ENCODE measurements at regions not wholly inside any gene's neighbourhood (a gene's known extent, or its start where the extent isn't known, plus 50 kb on each side); places are given as distances from the start of the nearest gene placed in this dataset.

GRCh38 chrX:51182545-51182944 is 150.1 kb upstream of the NUDT10 start:
- no peaks in the 10 kb centered on the region for H3K36me3 ChIP-seq (ENCODE audit: insufficient read depth)
- no peaks in the 10 kb centered on the region for H3K79me2 ChIP-seq (ENCODE audit: insufficient read depth, low read depth)
- no peaks in the 10 kb centered on the region for H4K20me1 ChIP-seq (ENCODE audit: insufficient read depth)
- H3K27me3 ChIP-seq (ENCODE audit: insufficient read depth, low read depth): no peaks in the 10 kb centered on the region
- H3K4me1 ChIP-seq (ENCODE audit: low read depth, poor library complexity, severe bottlenecking): no peaks in the 10 kb centered on the region
- no peak for TF ChIP-seq CTCF (conservative IDR thresholded peaks at IDR 0.05; ENCODE audit: low read depth, low read length)
- no peak overlapping the region for H3K4me3 ChIP-seq (IDR thresholded peaks at IDR 0.05; ENCODE audit: insufficient read depth, low read depth, low read length)
- no peak overlapping the region for H3K4me2 ChIP-seq
- H2AFZ ChIP-seq (ENCODE audit: low read depth): no peak overlapping the region
- no peak overlapping the region for H3K9ac ChIP-seq
- no peak overlapping the region for H3K27ac ChIP-seq

- H3K4me2 ChIP-seq: no peak overlapping the region
- no peak overlapping the region for H2AFZ ChIP-seq (ENCODE audit: low read depth)
- H4K20me1 ChIP-seq (ENCODE audit: insufficient read depth): no peaks in the 10 kb centered on the region
- H3K9ac ChIP-seq: no peak overlapping the region
- no peak overlapping the region for H3K27ac ChIP-seq
- no peaks in the 10 kb centered on the region for H3K36me3 ChIP-seq (ENCODE audit: insufficient read depth)
- H3K4me1 ChIP-seq (ENCODE audit: low read depth, poor library complexity, severe bottlenecking): no peaks in the 10 kb centered on the region
- no peak overlapping the region for H3K4me3 ChIP-seq (IDR thresholded peaks at IDR 0.05; ENCODE audit: insufficient read depth, low read depth, low read length)
- no peaks in the 10 kb centered on the region for H3K79me2 ChIP-seq (ENCODE audit: insufficient read depth, low read depth)
- no peaks in the 10 kb centered on the region for H3K27me3 ChIP-seq (ENCODE audit: insufficient read depth, low read depth)
- TF ChIP-seq CTCF (conservative IDR thresholded peaks at IDR 0.05; ENCODE audit: low read depth, low read length): no peak
Observed at GRCh38 chrX:51192104-51192503, 140.5 kb upstream of the NUDT10 start.

GRCh38 chrX:51215266-51215665 is 117.4 kb upstream of the NUDT10 start:
- Histone ChIP-seq H3K79me2 (ENCODE audit: insufficient read depth, low read depth) (no peaks in the 10 kb centered on the region), H3K4me3 (IDR thresholded peaks at IDR 0.05; ENCODE audit: insufficient read depth, low read depth, low read length) (no peak overlapping the region), H3K36me3 (ENCODE audit: insufficient read depth) (no peaks in the 10 kb centered on the region), H3K27ac (no peak overlapping the region), H3K4me2 (no peak overlapping the region), H3K27me3 (ENCODE audit: insufficient read depth, low read depth) (no peaks in the 10 kb centered on the region), H3K9ac (no peak overlapping the region), H4K20me1 (ENCODE audit: insufficient read depth) (no peaks in the 10 kb centered on the region), H2AFZ (ENCODE audit: low read depth) (no peak overlapping the region), H3K4me1 (ENCODE audit: low read depth, poor library complexity, severe bottlenecking) (no peaks in the 10 kb centered on the region)
- TF ChIP-seq CTCF (conservative IDR thresholded peaks at IDR 0.05; ENCODE audit: low read depth, low read length): no peak

- TF ChIP-seq CTCF (conservative IDR thresholded peaks at IDR 0.05; ENCODE audit: low read depth, low read length): no peak
Observed at GRCh38 chrX:51215856-51216255, 116.8 kb upstream of the NUDT10 start.

More at GRCh38 chrX:51215856-51216255, 116.8 kb upstream of the NUDT10 start:
- no peak overlapping the region for H2AFZ ChIP-seq (ENCODE audit: low read depth)
- no peaks in the 10 kb centered on the region for H3K27me3 ChIP-seq (ENCODE audit: insufficient read depth, low read depth)
- H3K36me3 ChIP-seq (ENCODE audit: insufficient read depth): no peaks in the 10 kb centered on the region
- H3K27ac ChIP-seq: no peak overlapping the region
- H3K4me2 ChIP-seq: no peak overlapping the region
- no peaks in the 10 kb centered on the region for H3K4me1 ChIP-seq (ENCODE audit: low read depth, poor library complexity, severe bottlenecking)
- no peak overlapping the region for H3K9ac ChIP-seq
- no peaks in the 10 kb centered on the region for H4K20me1 ChIP-seq (ENCODE audit: insufficient read depth)
- no peaks in the 10 kb centered on the region for H3K79me2 ChIP-seq (ENCODE audit: insufficient read depth, low read depth)
- no peak overlapping the region for H3K4me3 ChIP-seq (IDR thresholded peaks at IDR 0.05; ENCODE audit: insufficient read depth, low read depth, low read length)
